ENCODE measurements at regions not wholly inside any gene's neighbourhood (a gene's known extent, or its start where the extent isn't known, plus 50 kb on each side); places are given as distances from the start of the nearest gene placed in this dataset.
A peak's percentile ranks its signal among the peaks of the same experiment; 100 is the strongest.

- Histone ChIP-seq H3K27ac (ENCODE audit: low read depth in 2 of 2, low read length in 2 of 2) (no peak overlapping the region), H3K4me3 (ENCODE audit: low read length in 3 of 3) (no peak overlapping the region), H3K36me3 (ENCODE audit: control insufficient read depth in 2 of 3, insufficient read depth in 3 of 3, low read length in 3 of 3) (no peaks in the 10 kb centered on the region), H3K9me3 (ENCODE audit: control insufficient read depth in 2 of 3, insufficient read depth in 1 of 3, low read length in 3 of 3) (no peaks in the 10 kb centered on the region), H3K9ac (ENCODE audit: low read length in 3 of 3) (no peak overlapping the region), H3K4me1 (ENCODE audit: control insufficient read depth in 2 of 3, insufficient read depth in 2 of 3, low read depth in 1 of 3, low read length in 3 of 3) (no peaks in the 10 kb centered on the region), H3K27me3 (ENCODE audit: control insufficient read depth, insufficient read depth, low read length) (no peaks in the 10 kb centered on the region)
- TF ChIP-seq, protein P1, sequence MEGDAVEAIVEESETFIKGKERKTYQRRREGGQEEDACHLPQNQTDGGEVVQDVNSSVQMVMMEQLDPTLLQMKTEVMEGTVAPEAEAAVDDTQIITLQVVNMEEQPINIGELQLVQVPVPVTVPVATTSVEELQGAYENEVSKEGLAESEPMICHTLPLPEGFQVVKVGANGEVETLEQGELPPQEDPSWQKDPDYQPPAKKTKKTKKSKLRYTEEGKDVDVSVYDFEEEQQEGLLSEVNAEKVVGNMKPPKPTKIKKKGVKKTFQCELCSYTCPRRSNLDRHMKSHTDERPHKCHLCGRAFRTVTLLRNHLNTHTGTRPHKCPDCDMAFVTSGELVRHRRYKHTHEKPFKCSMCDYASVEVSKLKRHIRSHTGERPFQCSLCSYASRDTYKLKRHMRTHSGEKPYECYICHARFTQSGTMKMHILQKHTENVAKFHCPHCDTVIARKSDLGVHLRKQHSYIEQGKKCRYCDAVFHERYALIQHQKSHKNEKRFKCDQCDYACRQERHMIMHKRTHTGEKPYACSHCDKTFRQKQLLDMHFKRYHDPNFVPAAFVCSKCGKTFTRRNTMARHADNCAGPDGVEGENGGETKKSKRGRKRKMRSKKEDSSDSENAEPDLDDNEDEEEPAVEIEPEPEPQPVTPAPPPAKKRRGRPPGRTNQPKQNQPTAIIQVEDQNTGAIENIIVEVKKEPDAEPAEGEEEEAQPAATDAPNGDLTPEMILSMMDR (IDR thresholded peaks at IDR 0.05; ENCODE audit: borderline replicate concordance, extremely low read depth, insufficient read depth), result no peak
- DNase-seq, result no peak
- FAIRE-seq, result no peak
- intact Hi-C loops (cut with DNase I), result no loop called here
Measured at GRCh38 chr3:15997274-15997943, 177.1 kb upstream of the GALNT15 start.

DNA sequence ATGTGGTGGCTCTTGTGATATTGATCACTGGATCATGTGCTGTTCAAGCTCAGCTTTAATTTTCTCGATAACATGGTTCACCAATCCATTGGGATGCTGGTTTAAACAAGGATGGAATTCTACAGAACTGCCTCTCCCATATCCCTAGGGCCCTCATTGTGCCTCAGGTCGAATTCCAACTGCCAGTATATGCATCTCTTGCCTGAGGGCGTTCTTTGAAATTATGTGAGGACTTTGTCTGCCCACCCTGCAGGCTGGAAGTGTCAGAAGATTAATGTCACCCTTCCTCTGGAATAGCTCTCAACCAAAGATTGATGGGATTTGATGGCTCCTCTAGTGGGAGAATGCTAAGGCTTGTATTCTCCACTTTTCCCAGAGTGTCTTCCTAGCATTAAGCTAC, 175.6 kb upstream of the GALNT15 start:
- Histone ChIP-seq H3K36me3 (ENCODE audit: control insufficient read depth in 2 of 3, insufficient read depth in 3 of 3, low read length in 3 of 3) (no peaks in the 10 kb centered on the region), H3K4me3 (ENCODE audit: low read length in 3 of 3) (no peak overlapping the region), H3K4me1 (ENCODE audit: control insufficient read depth in 2 of 3, insufficient read depth in 2 of 3, low read depth in 1 of 3, low read length in 3 of 3) (no peaks in the 10 kb centered on the region), H3K9ac (ENCODE audit: low read length in 3 of 3) (no peak overlapping the region), H3K9me3 (ENCODE audit: control insufficient read depth in 2 of 3, insufficient read depth in 1 of 3, low read length in 3 of 3) (no peaks in the 10 kb centered on the region), H3K27me3 (ENCODE audit: control insufficient read depth, insufficient read depth, low read length) (no peaks in the 10 kb centered on the region), H3K27ac (ENCODE audit: low read depth in 2 of 2, low read length in 2 of 2) (no peak overlapping the region)
- TF ChIP-seq, protein P1 (IDR thresholded peaks at IDR 0.05; ENCODE audit: borderline replicate concordance, extremely low read depth, insufficient read depth), result no peak
- FAIRE-seq (no peak), DNase-seq (peak in 2 of 5 donors; percentile 7 to 9)
- intact Hi-C loops (cut with DNase I), result no loop called here

GRCh38 chr3:16004812-16005211, 169.7 kb upstream of the GALNT15 start:
- DNase-seq (no peak), FAIRE-seq (no peak)

More at GRCh38 chr3:16004812-16005211, 169.7 kb upstream of the GALNT15 start:
- H3K9me3 ChIP-seq (ENCODE audit: control insufficient read depth in 2 of 3, insufficient read depth in 1 of 3, low read length in 3 of 3), result peaks cover 0 to 14% (median 0%) of the 10 kb centered on the region in 3 donors
- H3K4me1 ChIP-seq (ENCODE audit: control insufficient read depth in 2 of 3, insufficient read depth in 2 of 3, low read depth in 1 of 3, low read length in 3 of 3), result no peaks in the 10 kb centered on the region
- intact Hi-C loops (cut with DNase I), result no loop called here
- no peaks in the 10 kb centered on the region for H3K27me3 ChIP-seq (ENCODE audit: control insufficient read depth, insufficient read depth, low read length)
- no peak overlapping the region for H3K4me3 ChIP-seq (ENCODE audit: low read length in 3 of 3)
- H3K9ac ChIP-seq (ENCODE audit: low read length in 3 of 3), result no peak overlapping the region
- no peak overlapping the region for H3K27ac ChIP-seq (ENCODE audit: low read depth in 2 of 2, low read length in 2 of 2)
- no peaks in the 10 kb centered on the region for H3K36me3 ChIP-seq (ENCODE audit: control insufficient read depth in 2 of 3, insufficient read depth in 3 of 3, low read length in 3 of 3)
- TF ChIP-seq, protein P1 (IDR thresholded peaks at IDR 0.05; ENCODE audit: borderline replicate concordance, extremely low read depth, insufficient read depth), result no peak

Measured in kidney (tissue), 13 donors.